Left lung (tissue), 4 donors: ENCODE measurements at regions not wholly inside any gene's neighbourhood (a gene's known extent, or its start where the extent isn't known, plus 50 kb on each side); places are given as distances from the start of the nearest gene placed in this dataset.
"Not testable (repeated sequence)": the region's sequence is repeated elsewhere in the genome, so short reads cannot be mapped to it uniquely, and the experiment has no call there.

ENCODE experiments used
- ATAC-seq: fragments of 200-7000 bp; cut with Tn5 transposase; one replicate; pipeline ENCODE4 v1.9.1; 2020; ENCODE audit warnings: moderate library complexity
- DNase-seq, 4 donors: peaks; one replicate each; pipeline ENCODE4 v3.0.0-alpha.2; 2013 to 2020
- H3K27ac ChIP-seq, 2 donors: fragments of 200-600 bp; sonication (generic) in 1 of 2; one replicate each; pipeline versions ENCODE4 v1.5.0 to v1.8.0; 2020 to 2021
- H3K27me3 ChIP-seq, 2 donors: fragments of 200-600 bp; sonication (generic) in 1 of 2; one replicate each; pipeline versions ENCODE4 v1.5.0 to v1.8.0; 2020 to 2021
- H3K36me3 ChIP-seq, 2 donors: fragments of 200-600 bp; sonication (generic) in 1 of 2; one replicate each; pipeline versions ENCODE4 v1.5.0 to v1.8.0; 2020 to 2021
- H3K4me1 ChIP-seq, 2 donors: fragments of 200-600 bp; one replicate each; pipeline ENCODE4 v1.8.0; 2021
- H3K4me3 ChIP-seq, 2 donors: fragments of 200-600 bp; sonication (generic) in 1 of 2; one replicate each; pipeline versions ENCODE4 v1.5.0 to v1.8.0; 2020 to 2021; ENCODE audit warnings: mild to moderate bottlenecking in 1 of 2
- H3K9me3 ChIP-seq, 2 donors: fragments of 200-600 bp; sonication (generic) in 1 of 2; one replicate each; pipeline versions ENCODE4 v1.5.0 to v1.8.0; 2020 to 2021
- intact Hi-C, 2 donors: fragments of 100-400 bp; cut with DNase I; formaldehyde crosslinking; loops; one replicate each; pipeline versions ENCODE4 v1.11.2 to v1.14.2; 2022
- TF ChIP-seq, protein P1 (sequence below), 2 donors: fragments of 200-600 bp; sonication (generic) in 1 of 2; IDR thresholded peaks; one replicate each; pipeline versions ENCODE4 v1.5.0 to v1.8.0; 2021; ENCODE audit warnings: antibody characterized with exemption in 2 of 2
- donor health status: DM: no; HTN: yes; CAD: no.
- donor health status: DM: no; HTN: no; CAD: no.

DNA sequence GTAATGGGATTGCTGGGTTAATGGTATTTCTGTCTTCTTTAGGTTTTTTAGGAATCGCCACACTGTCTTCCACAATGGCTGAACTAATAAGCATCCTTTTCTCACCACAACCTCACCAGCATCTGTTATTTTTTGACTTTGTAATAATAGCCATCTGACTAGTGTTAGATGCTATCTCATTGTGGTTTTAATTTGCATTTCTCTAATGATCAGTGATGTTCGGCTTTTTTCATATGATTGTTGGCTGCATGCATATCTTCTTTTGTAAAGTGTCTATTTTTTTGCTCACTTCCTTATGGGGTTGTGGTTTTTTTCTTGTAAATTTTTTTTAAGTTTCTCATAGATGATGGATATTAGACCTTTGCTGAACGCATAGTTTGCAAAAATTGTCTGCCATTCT is 377.9 kb downstream of the GALC start:
- no peak for ATAC-seq
- Histone ChIP-seq H3K4me1 (no peaks in the 10 kb centered on the region), H3K4me3 (no peak overlapping the region), H3K27ac (no peak overlapping the region), H3K27me3 (no peaks in the 10 kb centered on the region), H3K36me3 (no peaks in the 10 kb centered on the region), H3K9me3 (no peaks in the 10 kb centered on the region)
- DNase-seq = no peak
- TF ChIP-seq, protein P1, sequence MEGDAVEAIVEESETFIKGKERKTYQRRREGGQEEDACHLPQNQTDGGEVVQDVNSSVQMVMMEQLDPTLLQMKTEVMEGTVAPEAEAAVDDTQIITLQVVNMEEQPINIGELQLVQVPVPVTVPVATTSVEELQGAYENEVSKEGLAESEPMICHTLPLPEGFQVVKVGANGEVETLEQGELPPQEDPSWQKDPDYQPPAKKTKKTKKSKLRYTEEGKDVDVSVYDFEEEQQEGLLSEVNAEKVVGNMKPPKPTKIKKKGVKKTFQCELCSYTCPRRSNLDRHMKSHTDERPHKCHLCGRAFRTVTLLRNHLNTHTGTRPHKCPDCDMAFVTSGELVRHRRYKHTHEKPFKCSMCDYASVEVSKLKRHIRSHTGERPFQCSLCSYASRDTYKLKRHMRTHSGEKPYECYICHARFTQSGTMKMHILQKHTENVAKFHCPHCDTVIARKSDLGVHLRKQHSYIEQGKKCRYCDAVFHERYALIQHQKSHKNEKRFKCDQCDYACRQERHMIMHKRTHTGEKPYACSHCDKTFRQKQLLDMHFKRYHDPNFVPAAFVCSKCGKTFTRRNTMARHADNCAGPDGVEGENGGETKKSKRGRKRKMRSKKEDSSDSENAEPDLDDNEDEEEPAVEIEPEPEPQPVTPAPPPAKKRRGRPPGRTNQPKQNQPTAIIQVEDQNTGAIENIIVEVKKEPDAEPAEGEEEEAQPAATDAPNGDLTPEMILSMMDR (IDR thresholded peaks at IDR 0.05) = no peak
- intact Hi-C loops = no loop called here

DNA sequence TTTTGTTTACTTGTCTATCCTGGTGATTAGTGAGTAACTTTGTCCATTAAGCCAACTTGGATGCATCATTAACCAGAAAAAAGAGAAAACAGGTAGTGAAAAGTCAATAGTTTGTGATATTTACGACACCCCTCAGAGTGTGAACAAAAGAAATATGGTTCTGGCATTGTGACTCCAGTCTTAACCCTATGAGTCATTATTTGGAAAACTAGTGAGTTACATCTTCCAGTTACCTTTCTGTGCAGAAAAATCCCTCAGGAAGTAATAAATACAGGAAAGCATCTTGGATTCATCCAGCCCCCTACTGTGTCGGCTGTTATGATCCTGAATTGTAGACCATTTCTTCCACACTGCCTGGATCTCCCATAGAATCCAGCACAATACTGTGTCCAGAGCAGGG is 379.1 kb downstream of the GALC start:
- Histone ChIP-seq H3K4me1 (no peaks in the 10 kb centered on the region), H3K27ac (no peak overlapping the region), H3K4me3 (no peak overlapping the region), H3K27me3 (no peaks in the 10 kb centered on the region), H3K36me3 (no peaks in the 10 kb centered on the region), H3K9me3 (no peaks in the 10 kb centered on the region)
- no peak for ATAC-seq
- TF ChIP-seq, protein P1 (IDR thresholded peaks at IDR 0.05) = no peak
- DNase-seq = no peak
- intact Hi-C loops = no loop called here

DNA sequence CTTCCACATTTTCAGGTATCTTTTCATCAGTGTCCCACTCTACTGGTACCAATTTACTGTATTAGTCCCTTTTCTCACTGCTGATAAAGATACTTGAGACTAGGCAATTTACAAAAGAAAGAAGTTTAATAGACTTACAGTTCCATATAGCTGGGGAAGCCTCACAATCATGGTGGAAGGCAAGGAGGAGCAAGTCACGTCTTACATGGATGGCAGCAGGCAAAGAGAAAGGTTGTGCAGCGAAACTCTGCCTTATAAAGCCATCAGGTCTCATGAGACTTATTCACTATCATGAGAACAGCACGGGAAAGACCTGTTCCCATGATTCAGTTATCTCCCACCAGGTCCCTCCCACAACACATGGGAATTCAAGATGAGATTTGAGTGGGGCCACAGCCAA is 385.9 kb downstream of the GALC start:
- H3K4me3 ChIP-seq, H3K27me3 ChIP-seq, H3K36me3 ChIP-seq, intact Hi-C loops, DNase-seq, ATAC-seq, H3K4me1 ChIP-seq, H3K27ac ChIP-seq: not testable (repeated sequence)
- peaks cover 0 to 24% of the 10 kb centered on the region in 2 donors for H3K9me3 ChIP-seq

- DNase-seq (no peak), ATAC-seq (no peak)
- no peaks in the 10 kb centered on the region for H3K4me1 ChIP-seq
- H3K27me3 ChIP-seq = no peaks in the 10 kb centered on the region
- H3K36me3 ChIP-seq = no peaks in the 10 kb centered on the region
- TF ChIP-seq, protein P1 (IDR thresholded peaks at IDR 0.05) = no peak
- peaks cover 0 to 13% of the 10 kb centered on the region in 2 donors for H3K9me3 ChIP-seq
- no peak overlapping the region for H3K27ac ChIP-seq
- intact Hi-C loops = no loop called here
- H3K4me3 ChIP-seq = no peak overlapping the region
Measured at GRCh38 chr14:87601036-87601435, 391.9 kb downstream of the GALC start.

GRCh38 chr14:87600240-87600639 is 392.7 kb downstream of the GALC start:
- no peaks in the 10 kb centered on the region for H3K4me1 ChIP-seq

GRCh38 chr14:87581298-87581697 is 411.7 kb downstream of the GALC start:
- Histone ChIP-seq H3K36me3 (no peaks in the 10 kb centered on the region), H3K27ac (no peak overlapping the region), H3K27me3 (no peaks in the 10 kb centered on the region), H3K4me1 (no peaks in the 10 kb centered on the region), H3K4me3 (no peak overlapping the region), H3K9me3 (no peaks in the 10 kb centered on the region)
- TF ChIP-seq, protein P1 (IDR thresholded peaks at IDR 0.05) = no peak
- ATAC-seq (no peak), DNase-seq (no peak)
- intact Hi-C loops = no loop called here

More at GRCh38 chr14:87600240-87600639, 392.7 kb downstream of the GALC start:
- H3K4me3 ChIP-seq = no peak overlapping the region
- no peak overlapping the region for H3K27ac ChIP-seq
- ATAC-seq = no peak
- TF ChIP-seq, protein P1 (IDR thresholded peaks at IDR 0.05) = no peak
- intact Hi-C loops = no loop called here
- H3K36me3 ChIP-seq = no peaks in the 10 kb centered on the region
- DNase-seq = no peak
- no peaks in the 10 kb centered on the region for H3K27me3 ChIP-seq
- H3K9me3 ChIP-seq = peaks cover 0 to 6% of the 10 kb centered on the region in 2 donors
